CD4-positive, alpha-beta T cell (primary cell): ENCODE measurements at regions not wholly inside any gene's neighbourhood (a gene's known extent, or its start where the extent isn't known, plus 50 kb on each side); places are given as distances from the start of the nearest gene placed in this dataset.

ENCODE experiments used
- ATAC-seq: fragments of 200-7000 bp; cut with Tn5 transposase; one replicate; pipeline ENCODE4 v1.10.0; 2022; ENCODE audit warnings: mild to moderate bottlenecking; ENCODE audit not compliant: poor library complexity
- CTCF ChIA-PET: fragments of 350-600 bp; sonication (Branson Sonifier 250); formaldehyde crosslinking; loops from one replicate; lab custom pipeline; 2021; ENCODE audit warnings: antibody characterized with exemption, inconsistent platforms; lab: Charles Lee
- POLR2A ChIA-PET: fragments of 350-600 bp; sonication (Branson Sonifier 250); formaldehyde crosslinking; loops from one replicate; lab custom pipeline; 2021; ENCODE audit warnings: antibody characterized with exemption, inconsistent platforms; lab: Charles Lee
- DNase-seq, 14 experiments: peaks; one replicate each; pipeline ENCODE4 v3.0.0-alpha.2; 2013 to 2020; ENCODE audit warnings: mixed read lengths in 2 of 14
- H3K27ac ChIP-seq, 2 donors: one replicate each; pipeline versions ENCODE4 v1.5.1 to v1.7.0; 2013; ENCODE audit warnings: low read length in 2 of 2, low read depth in 1 of 2, mild to moderate bottlenecking in 1 of 2
- H3K27me3 ChIP-seq, 2 experiments: 1 replicate in 1 of 2; 2 replicates in 1 of 2; pipeline versions ENCODE4 v1.6.1 to v1.7.0; 2013; ENCODE audit warnings: low read length in 2 of 2, control low read depth in 1 of 2, mild to moderate bottlenecking in 1 of 2, moderate library complexity in 1 of 2; ENCODE audit not compliant: insufficient read depth in 2 of 2, control insufficient read depth in 1 of 2
- H3K36me3 ChIP-seq: one replicate; pipeline ENCODE4 v1.6.1; 2013; ENCODE audit warnings: low read length, control low read depth; ENCODE audit not compliant: insufficient read depth
- H3K4me1 ChIP-seq: one replicate; pipeline ENCODE4 v1.6.1; 2013; ENCODE audit warnings: low read length, control low read depth; ENCODE audit not compliant: insufficient read depth
- H3K4me3 ChIP-seq: one replicate; pipeline ENCODE4 v1.5.1; 2013; ENCODE audit warnings: mild to moderate bottlenecking, low read length, moderate library complexity
- H3K9me3 ChIP-seq, 2 experiments: 1 replicate in 1 of 2; 2 replicates in 1 of 2; pipeline versions ENCODE4 v1.6.1 to v1.7.0; 2013; ENCODE audit warnings: low read length in 2 of 2, mild to moderate bottlenecking in 2 of 2, control low read depth in 1 of 2, moderate library complexity in 1 of 2; ENCODE audit not compliant: control insufficient read depth in 1 of 2, insufficient read depth in 1 of 2
- H3K27ac Mint-ChIP-seq: one replicate; pipeline ENCODE4 v1.8.0; 2020; ENCODE audit warnings: mixed read lengths
- H3K27me3 Mint-ChIP-seq: one replicate; pipeline ENCODE4 v1.8.0; 2021; ENCODE audit warnings: mixed read lengths
- H3K36me3 Mint-ChIP-seq: one replicate; pipeline ENCODE4 v1.8.0; 2021; ENCODE audit warnings: low read depth, mixed read lengths
- H3K4me1 Mint-ChIP-seq: one replicate; pipeline ENCODE4 v1.8.0; 2021; ENCODE audit warnings: low read depth, mixed read lengths
- H3K4me3 Mint-ChIP-seq: one replicate; pipeline ENCODE4 v1.8.0; 2020; ENCODE audit warnings: mild to moderate bottlenecking, mixed read lengths
- H3K9me3 Mint-ChIP-seq: one replicate; pipeline ENCODE4 v1.8.0; 2020; ENCODE audit warnings: mixed read lengths
- CTCF ChIP-seq: fragments of 200-600 bp; IDR thresholded peaks from one replicate; pipeline ENCODE4 v1.8.0; 2022; ENCODE audit warnings: antibody characterized with exemption, mild to moderate bottlenecking
- intact Hi-C, 2 experiments: fragments of 100-400 bp; cut with DNase I in 1 of 2; cut with micrococcal nuclease in 1 of 2; formaldehyde crosslinking; loops; one replicate each; pipeline versions ENCODE4 v1.15.1 to v1.9.0; 2023 to 2025; cut with DNase I, micrococcal nuclease

- intact Hi-C loops, result no loop called here
- H3K9me3 Mint-ChIP-seq, result peaks cover 4% of the 10 kb centered on the region
- H3K27me3 ChIP-seq, result peaks cover 28 to 37% of the 10 kb centered on the region in 2 experiments
- ChIA-PET CTCF (no interaction called here), POLR2A (no interaction called here)
- no peak overlapping the region for H3K27ac ChIP-seq
- no peak for TF ChIP-seq CTCF
- H3K27ac Mint-ChIP-seq, result no peak overlapping the region
- no peak overlapping the region for H3K4me3 Mint-ChIP-seq
- no peaks in the 10 kb centered on the region for H3K36me3 Mint-ChIP-seq
- H3K27me3 Mint-ChIP-seq, result peaks cover 45% of the 10 kb centered on the region
- H3K4me3 ChIP-seq, result no peak overlapping the region
- no peaks in the 10 kb centered on the region for H3K36me3 ChIP-seq
- ATAC-seq, result no peak
- H3K9me3 ChIP-seq, result peaks cover 10 to 49% of the 10 kb centered on the region in 2 experiments
- no peak for DNase-seq
- H3K4me1 ChIP-seq, result peaks cover 15% of the 10 kb centered on the region
- H3K4me1 Mint-ChIP-seq, result no peaks in the 10 kb centered on the region
Measured at GRCh38 chr22:49703505-49703904, 124.2 kb downstream of the BRD1 start.

DNA sequence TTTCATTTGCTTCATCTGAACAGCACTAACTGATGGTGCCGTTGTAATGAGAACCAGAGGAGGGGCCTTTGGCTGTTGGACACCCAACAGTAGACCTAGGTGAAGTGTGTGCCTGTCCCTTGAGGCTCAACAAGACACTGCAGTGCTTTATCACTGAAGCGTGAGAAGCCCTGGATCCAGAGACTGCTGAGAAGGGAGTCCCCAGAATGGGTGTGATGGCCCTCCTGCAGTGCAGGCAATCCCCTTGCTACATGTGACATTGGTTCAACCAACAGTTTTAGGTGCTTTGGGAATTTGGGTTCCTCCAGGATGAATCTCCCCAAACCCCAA, 125.6 kb downstream of the BRD1 start:
- Histone ChIP-seq H3K4me1 (peaks cover 15% of the 10 kb centered on the region), H3K27me3 (peaks cover 18 to 33% of the 10 kb centered on the region in 2 experiments), H3K9me3 (peaks cover 15 to 49% of the 10 kb centered on the region in 2 experiments), H3K36me3 (no peaks in the 10 kb centered on the region), H3K27ac (no peak overlapping the region), H3K4me3 (no peak overlapping the region)
- TF ChIP-seq CTCF, result no peak
- H3K9me3 Mint-ChIP-seq, result peaks cover 9% of the 10 kb centered on the region
- CTCF ChIA-PET, result interaction anchor here (1.1 kb wide), 1 partner anchor 10 kb away, joined by 3 read pairs; no protein-coding TSS in a partner anchor
- H3K36me3 Mint-ChIP-seq, result no peaks in the 10 kb centered on the region
- ATAC-seq, result no peak
- peaks cover 39% of the 10 kb centered on the region for H3K27me3 Mint-ChIP-seq
- no peak overlapping the region for H3K27ac Mint-ChIP-seq
- H3K4me3 Mint-ChIP-seq, result no peak overlapping the region
- intact Hi-C loops, result no loop called here
- POLR2A ChIA-PET, result no interaction called here
- DNase-seq, result no peak
- H3K4me1 Mint-ChIP-seq, result no peaks in the 10 kb centered on the region

GRCh38 chr22:49701380-49702067, 126.1 kb downstream of the BRD1 start:
- no peak overlapping the region for H3K4me3 Mint-ChIP-seq
- H3K36me3 ChIP-seq, result no peaks in the 10 kb centered on the region
- peaks cover 9% of the 10 kb centered on the region for H3K9me3 Mint-ChIP-seq
- intact Hi-C loops, result no loop called here
- H3K4me3 ChIP-seq, result no peak overlapping the region
- H3K27ac ChIP-seq, result no peak overlapping the region
- ChIA-PET CTCF (interaction anchor here (1.1 kb wide), 1 partner anchor 11 kb away, joined by 3 read pairs; no protein-coding TSS in a partner anchor), POLR2A (no interaction called here)
- peaks cover 16 to 53% of the 10 kb centered on the region in 2 experiments for H3K9me3 ChIP-seq
- no peak overlapping the region for H3K27ac Mint-ChIP-seq
- peaks cover 38% of the 10 kb centered on the region for H3K27me3 Mint-ChIP-seq
- H3K4me1 Mint-ChIP-seq, result no peaks in the 10 kb centered on the region
- peaks cover 15% of the 10 kb centered on the region for H3K4me1 ChIP-seq
- no peak for ATAC-seq
- no peaks in the 10 kb centered on the region for H3K36me3 Mint-ChIP-seq
- H3K27me3 ChIP-seq, result peaks cover 18 to 33% of the 10 kb centered on the region in 2 experiments
- peak; percentile 64 for TF ChIP-seq CTCF
- peak in 2 of 14 experiments; percentile 15 to 30 for DNase-seq
